ENCODE measurements at regions not wholly inside any gene's neighbourhood (a gene's known extent, or its start where the extent isn't known, plus 50 kb on each side); places are given as distances from the start of the nearest gene placed in this dataset.

DNA sequence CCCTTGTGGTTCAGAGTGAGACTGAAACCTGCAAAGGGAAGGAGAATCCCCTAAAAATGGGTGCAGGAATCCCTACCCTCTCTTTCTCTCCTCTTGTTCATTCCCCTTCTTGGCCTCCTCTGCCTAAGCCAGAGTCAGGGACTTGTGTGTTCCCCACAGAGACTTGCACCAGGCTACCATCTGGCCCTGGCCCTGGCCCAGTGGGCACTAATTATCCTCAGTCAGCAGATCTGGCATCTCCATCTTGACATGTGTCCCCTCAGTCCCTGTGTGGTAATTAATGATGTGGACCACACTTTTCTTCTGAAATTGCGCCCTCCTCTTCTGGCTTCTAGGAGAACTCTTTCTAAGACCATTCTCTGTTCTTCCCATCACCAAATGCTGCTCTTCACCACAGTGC, 354.4 kb downstream of the SETD4 start:
- no peak for TF ChIP-seq CTCF (IDR thresholded peaks at IDR 0.05; ENCODE audit: control extremely low read depth, extremely low read depth)
- Histone ChIP-seq H3K9me3 (ENCODE audit: control insufficient read depth in 4 of 4, insufficient read depth in 3 of 4, low read length in 3 of 4) (no peaks in the 10 kb centered on the region), H3K9ac (ENCODE audit: insufficient read depth in 1 of 2, low read length in 2 of 2) (no peak overlapping the region), H3K36me3 (ENCODE audit: control insufficient read depth in 4 of 4, insufficient read depth in 4 of 4, low read length in 4 of 4) (no peaks in the 10 kb centered on the region), H3K4me3 (no peak overlapping the region), H3K27ac (ENCODE audit: low read depth in 1 of 2, low read length in 1 of 2) (no peak overlapping the region), H3K4me1 (ENCODE audit: control insufficient read depth in 5 of 5, insufficient read depth in 5 of 5, low read length in 5 of 5) (peaks cover 0 to 11% (median 0%) of the 10 kb centered on the region in 5 donors), H3K27me3 (ENCODE audit: control insufficient read depth in 3 of 3, insufficient read depth in 3 of 3, low read length in 2 of 3) (peaks cover 0 to 5% (median 2%) of the 10 kb centered on the region in 3 donors)
- ATAC-seq (ENCODE audit: insufficient read depth, low FRiP score) = no peak
- DNase-seq = no peak
- 91 to 100% methylated on average over 1 of the region's 1 CpG for WGBS, 2 donors

GRCh38 chr21:35705237-35705887, 355.0 kb downstream of the SETD4 start:
- no peak for TF ChIP-seq CTCF (IDR thresholded peaks at IDR 0.05; ENCODE audit: control extremely low read depth, extremely low read depth)
- ATAC-seq (ENCODE audit: insufficient read depth, low FRiP score) (no peak), DNase-seq (no peak)
- H3K9ac ChIP-seq (ENCODE audit: insufficient read depth in 1 of 2, low read length in 2 of 2) = no peak overlapping the region
- H3K4me3 ChIP-seq = no peak overlapping the region
- H3K27ac ChIP-seq (ENCODE audit: low read depth in 1 of 2, low read length in 1 of 2) = no peak overlapping the region
- WGBS, 2 donors = 91 to 98% methylated on average over 2 of the region's 2 CpGs
- peaks cover 0 to 5% (median 2%) of the 10 kb centered on the region in 3 donors for H3K27me3 ChIP-seq (ENCODE audit: control insufficient read depth in 3 of 3, insufficient read depth in 3 of 3, low read length in 2 of 3)
- peaks cover 0 to 11% (median 0%) of the 10 kb centered on the region in 5 donors for H3K4me1 ChIP-seq (ENCODE audit: control insufficient read depth in 5 of 5, insufficient read depth in 5 of 5, low read length in 5 of 5)
- H3K9me3 ChIP-seq (ENCODE audit: control insufficient read depth in 4 of 4, insufficient read depth in 3 of 4, low read length in 3 of 4) = no peaks in the 10 kb centered on the region
- H3K36me3 ChIP-seq (ENCODE audit: control insufficient read depth in 4 of 4, insufficient read depth in 4 of 4, low read length in 4 of 4) = no peaks in the 10 kb centered on the region

DNA sequence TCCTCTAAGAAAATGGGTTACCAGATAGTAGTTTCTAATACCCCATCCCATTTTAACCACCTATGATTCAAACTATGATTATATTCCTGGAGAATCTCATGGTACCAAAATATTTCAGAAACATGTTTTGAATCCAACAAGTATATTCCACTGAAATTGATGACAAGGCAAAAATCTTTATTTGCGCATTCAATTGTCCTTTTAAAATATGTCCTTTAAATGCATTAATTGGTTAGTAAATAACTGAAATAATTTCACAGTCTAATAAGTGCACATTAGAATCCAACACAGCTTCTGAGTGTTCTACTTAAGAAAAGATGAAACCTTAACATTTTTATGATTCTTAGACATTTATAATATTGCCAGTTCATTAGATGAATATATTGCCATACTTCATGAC, 356.6 kb downstream of the SETD4 start:
- Histone ChIP-seq H3K9ac (ENCODE audit: insufficient read depth in 1 of 2, low read length in 2 of 2) (no peak overlapping the region), H3K27me3 (ENCODE audit: control insufficient read depth in 3 of 3, insufficient read depth in 3 of 3, low read length in 2 of 3) (peaks cover 0 to 12% (median 2%) of the 10 kb centered on the region in 3 donors), H3K9me3 (ENCODE audit: control insufficient read depth in 4 of 4, insufficient read depth in 3 of 4, low read length in 3 of 4) (no peaks in the 10 kb centered on the region), H3K4me1 (ENCODE audit: control insufficient read depth in 5 of 5, insufficient read depth in 5 of 5, low read length in 5 of 5) (peaks cover 0 to 6% (median 0%) of the 10 kb centered on the region in 5 donors), H3K36me3 (ENCODE audit: control insufficient read depth in 4 of 4, insufficient read depth in 4 of 4, low read length in 4 of 4) (no peaks in the 10 kb centered on the region), H3K27ac (ENCODE audit: low read depth in 1 of 2, low read length in 1 of 2) (no peak overlapping the region), H3K4me3 (no peak overlapping the region)
- TF ChIP-seq CTCF (IDR thresholded peaks at IDR 0.05; ENCODE audit: control extremely low read depth, extremely low read depth) = no peak
- DNase-seq (no peak), ATAC-seq (ENCODE audit: insufficient read depth, low FRiP score) (no peak)
- WGBS, 2 donors = 93 to 96% methylated on average over 1 of the region's 1 CpG

DNA sequence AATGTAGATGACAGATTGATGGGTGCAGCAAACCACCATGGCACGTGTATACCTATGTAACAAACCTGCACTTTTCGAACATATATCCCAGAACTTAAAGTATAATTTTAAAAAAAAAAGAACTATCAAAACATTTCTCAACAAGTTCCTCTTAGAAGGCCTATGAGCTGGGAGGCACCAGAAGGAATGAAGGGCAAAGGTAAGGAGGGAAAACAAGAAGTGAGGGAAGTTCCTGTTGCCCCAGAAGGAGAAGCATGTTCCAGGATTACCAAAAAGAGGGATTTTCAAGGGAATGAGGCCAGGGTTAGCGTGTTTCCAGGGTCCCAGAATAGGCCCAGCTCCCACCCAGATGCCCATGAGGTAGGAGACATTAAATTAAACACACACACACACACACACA, 361.0 kb downstream of the SETD4 start:
- no peak for TF ChIP-seq CTCF (IDR thresholded peaks at IDR 0.05; ENCODE audit: control extremely low read depth, extremely low read depth)
- WGBS, 2 donors = 63 to 83% methylated on average over 3 of the region's 3 CpGs
- no peak for DNase-seq
- Histone ChIP-seq H3K9me3 (ENCODE audit: control insufficient read depth in 4 of 4, insufficient read depth in 3 of 4, low read length in 3 of 4) (no peaks in the 10 kb centered on the region), H3K27me3 (ENCODE audit: control insufficient read depth in 3 of 3, insufficient read depth in 3 of 3, low read length in 2 of 3) (peaks cover 0 to 10% (median 2%) of the 10 kb centered on the region in 3 donors), H3K4me1 (ENCODE audit: control insufficient read depth in 5 of 5, insufficient read depth in 5 of 5, low read length in 5 of 5) (peaks cover 4 to 12% (median 7%) of the 10 kb centered on the region in 5 donors), H3K27ac (ENCODE audit: low read depth in 1 of 2, low read length in 1 of 2) (no peak overlapping the region), H3K36me3 (ENCODE audit: control insufficient read depth in 4 of 4, insufficient read depth in 4 of 4, low read length in 4 of 4) (no peaks in the 10 kb centered on the region), H3K4me3 (no peak overlapping the region), H3K9ac (ENCODE audit: insufficient read depth in 1 of 2, low read length in 2 of 2) (no peak overlapping the region)
- ATAC-seq (ENCODE audit: insufficient read depth, low FRiP score) = no peak
